HepG2 (cell line): ENCODE measurements at regions not wholly inside any gene's neighbourhood (a gene's known extent, or its start where the extent isn't known, plus 50 kb on each side); places are given as distances from the start of the nearest gene placed in this dataset.

Experiments used
- ATAC-seq: fragments of 200-7000 bp; cut with Tn5 transposase; 3 replicates; pipeline ENCODE4 v1.9.1; 2020; ENCODE audit warnings: mild to moderate bottlenecking, moderate library complexity
- BruUV-seq: library from RNA; stranded (reverse); fragments of 400-500 nt; replicated peaks from 2 replicates; lab custom pipeline; 2021; lab: Mats Ljungman, UMichigan
- CTCF ChIA-PET: fragments of 300-600 bp; formaldehyde crosslinking; extraction: SDS; loops from one replicate; lab custom pipeline; 2021; ENCODE audit warnings: low total read pairs, inconsistent platforms, low intra/inter-chr PET ratio; lab: Yijun Ruan, JAX
- POLR2A ChIA-PET: fragments of 350-600 bp; sonication (Branson Sonifier 250); formaldehyde crosslinking; loops from one replicate; lab custom pipeline; 2020; ENCODE audit warnings: antibody characterized with exemption, inconsistent platforms; lab: Yijun Ruan, JAX
- DNase-seq: peaks from one replicate; pipeline ENCODE4 v3.0.0-alpha.2; 2015; ENCODE audit warnings: low spot score
- FAIRE-seq: peaks from 3 replicates; lab custom pipeline; 2011; peaks lifted over from hg19 to GRCh38; lab: Jason Lieb, UNC
- H2AFZ ChIP-seq: one replicate; pipeline ENCODE4 v1.6.1; 2011; ENCODE audit warnings: low read length, inconsistent platforms
- H3K27ac ChIP-seq: fragments of 300-600 bp; 3 replicates; pipeline ENCODE4 v1.8.0; 2011; ENCODE audit warnings: mixed run types, mild to moderate bottlenecking, mixed read lengths, low read length, inconsistent platforms; ENCODE audit not compliant: insufficient read depth; ENCODE audit errors: extremely low read length
- H3K27me3 ChIP-seq, 2 experiments: fragments of 200-600 bp in 1 of 2; 2 replicates in 1 of 2; 3 replicates in 1 of 2; pipeline versions ENCODE4 v1.6.0 to v1.8.0; 2011; ENCODE audit warnings: low read length in 2 of 2, mild to moderate bottlenecking in 2 of 2, moderate library complexity in 2 of 2, inconsistent platforms in 1 of 2; ENCODE audit not compliant: insufficient read depth in 2 of 2, control insufficient read depth in 1 of 2
- H3K36me3 ChIP-seq, 2 experiments: fragments of 200-600 bp in 1 of 2; replicated peaks in 1 of 2; 2 replicates in 1 of 2; 3 replicates in 1 of 2; pipeline versions ENCODE4 v1.5.1 to v1.8.0; 2011; ENCODE audit warnings: low read length in 2 of 2, inconsistent platforms in 1 of 2; ENCODE audit not compliant: insufficient read depth in 2 of 2, control insufficient read depth in 1 of 2
- H3K4me1 ChIP-seq: 2 replicates; pipeline ENCODE4 v1.5.1; 2012; ENCODE audit warnings: low read length, inconsistent platforms; ENCODE audit not compliant: insufficient read depth
- H3K4me2 ChIP-seq: 2 replicates; pipeline ENCODE4 v1.6.0; 2011; ENCODE audit warnings: low read depth, low read length, inconsistent platforms
- H3K4me3 ChIP-seq, 3 experiments: fragments of 200-600 bp in 1 of 3; sonication (generic), shearing (Covaris generic) in 1 of 3; replicated peaks in 1 of 3; 2 replicates each; pipeline ENCODE4 v1.5.1; 2011 to 2016; ENCODE audit warnings: low read length in 3 of 3, inconsistent platforms in 2 of 3, low read depth in 2 of 3, mild to moderate bottlenecking in 2 of 3, control low read depth in 1 of 3, mixed read lengths in 1 of 3; ENCODE audit not compliant: insufficient read depth in 1 of 3
- H3K79me2 ChIP-seq: one replicate; pipeline ENCODE4 v1.6.1; 2011; ENCODE audit warnings: low read length, inconsistent platforms; ENCODE audit not compliant: insufficient read depth
- H3K9ac ChIP-seq: 2 replicates; pipeline ENCODE4 v1.6.0; 2011; ENCODE audit warnings: mild to moderate bottlenecking, low read depth, low read length, inconsistent platforms; ENCODE audit not compliant: insufficient read depth
- H3K9me3 ChIP-seq: 2 replicates; pipeline ENCODE4 v1.5.1; 2012; ENCODE audit warnings: mild to moderate bottlenecking, low read length
- H4K20me1 ChIP-seq: 2 replicates; pipeline ENCODE4 v1.6.0; 2011; ENCODE audit warnings: inconsistent platforms, mild to moderate bottlenecking, low read length, moderate library complexity; ENCODE audit not compliant: insufficient read depth
- AGO1 ChIP-seq: fragments of 200-400 bp; formaldehyde crosslinking; IDR thresholded peaks from 2 replicates; pipeline ENCODE4 v1.6.1; 2017; ENCODE audit warnings: mild to moderate bottlenecking, low read depth, low read length, moderate library complexity; ENCODE audit not compliant: poor library complexity, severe bottlenecking
- DNMT3B ChIP-seq: conservative IDR thresholded peaks from 2 replicates; pipeline ENCODE4 v1.6.1; 2016; ENCODE audit warnings: missing biosample characterization, control low read depth
- ERF ChIP-seq: IDR thresholded peaks from 2 replicates; pipeline ENCODE4 v1.6.1; 2018; ENCODE audit warnings: missing biosample characterization, missing genetic modification reagents
- HDAC6 ChIP-seq: fragments of 200-600 bp; sonication (generic); IDR thresholded peaks from 2 replicates; pipeline ENCODE4 v1.7.0; 2017; ENCODE audit warnings: mild to moderate bottlenecking, antibody characterized with exemption, low read length, low read depth
- KDM6A ChIP-seq: IDR thresholded peaks from 2 replicates; pipeline ENCODE4 v1.6.1; 2016; ENCODE audit warnings: low read depth
- NCOA2 ChIP-seq: sonication (generic); formaldehyde crosslinking; IDR thresholded peaks from 2 replicates; pipeline ENCODE4 v1.8.0; 2022; ENCODE audit warnings: inconsistent platforms
- SIN3B ChIP-seq: fragments of 150-350 bp; IDR thresholded peaks from 2 replicates; pipeline ENCODE4 v1.6.1; 2014; ENCODE audit warnings: low read length
- SOX5 ChIP-seq: IDR thresholded peaks from 2 replicates; pipeline ENCODE4 v1.6.1; 2016; ENCODE audit warnings: borderline replicate concordance
- TMF1 ChIP-seq: sonication (generic); formaldehyde crosslinking; IDR thresholded peaks from 2 replicates; pipeline ENCODE4 v1.8.1; 2022; ENCODE audit warnings: low read depth, missing genetic modification reagents
- ZFY ChIP-seq: sonication (generic); formaldehyde crosslinking; IDR thresholded peaks from 2 replicates; pipeline ENCODE4 v1.4.0; 2020; ENCODE audit warnings: missing genetic modification reagents
- ZNF143 ChIP-seq: sonication (generic); formaldehyde crosslinking; IDR thresholded peaks from 2 replicates; pipeline ENCODE4 v1.4.0; 2020; ENCODE audit warnings: missing genetic modification reagents
- ZNF33A ChIP-seq: sonication (generic); formaldehyde crosslinking; IDR thresholded peaks from 2 replicates; pipeline ENCODE4 v1.5.1; 2020; ENCODE audit warnings: missing genetic modification reagents, mild to moderate bottlenecking, moderate library complexity, borderline replicate concordance
- ZNF530 ChIP-seq: sonication (generic); formaldehyde crosslinking; IDR thresholded peaks from 2 replicates; pipeline ENCODE4 v1.5.0; 2020; ENCODE audit warnings: low read depth, mild to moderate bottlenecking, missing genetic modification reagents
- ZNF879 ChIP-seq: sonication (generic); formaldehyde crosslinking; IDR thresholded peaks from 2 replicates; pipeline ENCODE4 v1.8.1; 2023; ENCODE audit warnings: missing genetic modification reagents
- WGBS: methylation state at CpG from one replicate; pipeline ENCODE4 v1.1.6; 2017; ENCODE audit warnings: low lambda C conversion rate; 5-methylcytosine and 5-hydroxymethylcytosine counted together
- in situ Hi-C: cut with HindIII; loops from 2 replicates; pipeline ENCODE4 v1.10.0; 2017; ENCODE audit warnings: low pct_unique_long_range_greater_than_20kb; ENCODE audit not compliant: extremely low pct_ligation_motif_present
- intact Hi-C: fragments of 100-400 bp; cut with micrococcal nuclease; formaldehyde crosslinking; loops from one replicate; pipeline ENCODE4 v1.10.0; 2022; ENCODE audit not compliant: unreplicated experiment
- TF ChIP-seq, protein P1 (sequence below): sonication (generic); formaldehyde crosslinking; IDR thresholded peaks from 2 replicates; pipeline ENCODE4 v1.5.1; 2020; ENCODE audit warnings: missing genetic modification reagents, mild to moderate bottlenecking, borderline replicate concordance
- TF ChIP-seq, protein P2 (sequence below): sonication (generic); formaldehyde crosslinking; IDR thresholded peaks from 2 replicates; pipeline ENCODE4 v1.5.0; 2020; ENCODE audit warnings: mild to moderate bottlenecking, missing genetic modification reagents, borderline replicate concordance

DNA sequence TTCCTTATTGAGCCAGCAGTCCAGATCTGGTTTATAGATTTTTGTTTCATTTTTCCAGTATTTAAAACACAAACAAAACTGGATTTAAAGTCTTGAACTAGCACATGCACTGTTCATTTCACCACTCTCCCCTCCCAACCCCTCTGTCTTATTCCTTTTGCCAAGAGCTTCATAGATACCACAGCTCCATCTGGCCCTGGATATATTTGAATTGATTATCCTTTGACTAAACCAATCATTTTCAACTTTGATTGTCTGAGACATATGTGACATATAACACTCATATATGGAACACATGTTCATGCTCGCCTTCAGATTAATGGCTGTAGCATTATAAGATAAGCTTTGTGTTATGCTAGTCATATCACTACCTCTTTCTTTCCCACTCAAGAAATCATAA is 376.6 kb upstream of the NAALADL2 start:
- H3K9ac ChIP-seq, result no peak overlapping the region
- H3K27me3 ChIP-seq, result no peaks in the 10 kb centered on the region
- H3K79me2 ChIP-seq, result no peaks in the 10 kb centered on the region
- H3K4me2 ChIP-seq, result no peak overlapping the region
- TF ChIP-seq NCOA2 (CRISPR knock-in tag) (no peak), DNMT3B (CRISPR knock-in tag) (no peak), TMF1 (CRISPR knock-in tag) (no peak), AGO1 (no peak), SIN3B (no peak), KDM6A (no peak), ERF (CRISPR knock-in tag) (no peak), SOX5 (CRISPR knock-in tag) (no peak), HDAC6 (no peak), ZNF879 (CRISPR knock-in tag) (no peak), ZFY (CRISPR knock-in tag) (no peak), ZNF143 (no peak), ZNF33A (no peak), ZNF530 (no peak)
- TF ChIP-seq, protein P1, sequence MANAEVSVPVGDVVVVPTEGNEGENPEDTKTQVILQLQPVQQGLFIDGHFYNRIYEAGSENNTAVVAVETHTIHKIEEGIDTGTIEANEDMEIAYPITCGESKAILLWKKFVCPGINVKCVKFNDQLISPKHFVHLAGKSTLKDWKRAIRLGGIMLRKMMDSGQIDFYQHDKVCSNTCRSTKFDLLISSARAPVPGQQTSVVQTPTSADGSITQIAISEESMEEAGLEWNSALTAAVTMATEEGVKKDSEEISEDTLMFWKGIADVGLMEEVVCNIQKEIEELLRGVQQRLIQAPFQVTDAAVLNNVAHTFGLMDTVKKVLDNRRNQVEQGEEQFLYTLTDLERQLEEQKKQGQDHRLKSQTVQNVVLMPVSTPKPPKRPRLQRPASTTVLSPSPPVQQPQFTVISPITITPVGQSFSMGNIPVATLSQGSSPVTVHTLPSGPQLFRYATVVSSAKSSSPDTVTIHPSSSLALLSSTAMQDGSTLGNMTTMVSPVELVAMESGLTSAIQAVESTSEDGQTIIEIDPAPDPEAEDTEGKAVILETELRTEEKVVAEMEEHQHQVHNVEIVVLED (CRISPR knock-in tag), result no peak
- TF ChIP-seq, protein P2, sequence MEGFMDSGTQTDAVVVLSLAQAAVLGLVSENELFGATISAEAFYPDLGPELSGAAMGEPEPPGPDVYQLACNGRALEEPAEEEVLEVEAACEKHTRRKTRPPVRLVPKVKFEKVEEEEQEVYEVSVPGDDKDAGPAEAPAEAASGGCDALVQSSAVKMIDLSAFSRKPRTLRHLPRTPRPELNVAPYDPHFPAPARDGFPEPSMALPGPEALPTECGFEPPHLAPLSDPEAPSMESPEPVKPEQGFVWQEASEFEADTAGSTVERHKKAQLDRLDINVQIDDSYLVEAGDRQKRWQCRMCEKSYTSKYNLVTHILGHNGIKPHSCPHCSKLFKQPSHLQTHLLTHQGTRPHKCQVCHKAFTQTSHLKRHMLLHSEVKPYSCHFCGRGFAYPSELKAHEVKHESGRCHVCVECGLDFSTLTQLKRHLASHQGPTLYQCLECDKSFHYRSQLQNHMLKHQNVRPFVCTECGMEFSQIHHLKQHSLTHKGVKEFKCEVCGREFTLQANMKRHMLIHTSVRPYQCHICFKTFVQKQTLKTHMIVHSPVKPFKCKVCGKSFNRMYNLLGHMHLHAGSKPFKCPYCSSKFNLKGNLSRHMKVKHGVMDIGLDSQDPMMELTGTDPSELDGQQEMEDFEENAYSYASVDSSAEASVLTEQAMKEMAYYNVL (CRISPR knock-in tag), result no peak
- DNase-seq (no peak), FAIRE-seq (no peak), ATAC-seq (no peak)
- BruUV-seq, result no TSS peak
- CTCF ChIA-PET, result no interaction called here
- H2AFZ ChIP-seq, result no peak overlapping the region
- WGBS, result 0% methylated on average over 1 of the region's 1 CpG
- H4K20me1 ChIP-seq, result no peaks in the 10 kb centered on the region
- intact Hi-C loops (no loop called here), in situ Hi-C loops (no loop called here)
- POLR2A ChIA-PET, result no interaction called here
- H3K36me3 ChIP-seq, result no peaks in the 10 kb centered on the region
- no peaks in the 10 kb centered on the region for H3K4me1 ChIP-seq
- H3K4me3 ChIP-seq, result no peak overlapping the region
- H3K9me3 ChIP-seq, result no peaks in the 10 kb centered on the region
- no peak overlapping the region for H3K27ac ChIP-seq
